ENCODE measurements at regions not wholly inside any gene's neighbourhood (a gene's known extent, or its start where the extent isn't known, plus 50 kb on each side); places are given as distances from the start of the nearest gene placed in this dataset.

DNA sequence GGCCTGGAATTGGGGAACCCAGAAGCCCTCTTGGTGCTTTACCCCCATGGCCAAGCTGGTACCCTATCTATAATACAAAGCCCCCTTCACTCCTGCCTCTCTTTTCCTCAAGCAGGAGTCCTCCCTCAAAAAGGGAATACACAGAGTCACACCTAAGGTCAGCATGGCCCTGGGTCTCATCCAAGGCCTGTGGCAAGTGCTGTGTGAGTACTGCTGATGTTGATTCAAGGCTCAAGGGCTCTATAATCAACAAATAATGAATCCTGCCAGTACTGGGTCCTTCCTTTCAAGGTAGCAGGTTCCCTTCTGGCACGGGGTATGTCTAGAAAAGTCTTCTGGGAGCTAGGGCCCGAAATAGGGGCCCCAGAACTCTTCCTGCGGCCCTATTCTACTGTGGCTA is 187.3 kb downstream of the CYB561 start (continued):
- TF ChIP-seq, protein P1, sequence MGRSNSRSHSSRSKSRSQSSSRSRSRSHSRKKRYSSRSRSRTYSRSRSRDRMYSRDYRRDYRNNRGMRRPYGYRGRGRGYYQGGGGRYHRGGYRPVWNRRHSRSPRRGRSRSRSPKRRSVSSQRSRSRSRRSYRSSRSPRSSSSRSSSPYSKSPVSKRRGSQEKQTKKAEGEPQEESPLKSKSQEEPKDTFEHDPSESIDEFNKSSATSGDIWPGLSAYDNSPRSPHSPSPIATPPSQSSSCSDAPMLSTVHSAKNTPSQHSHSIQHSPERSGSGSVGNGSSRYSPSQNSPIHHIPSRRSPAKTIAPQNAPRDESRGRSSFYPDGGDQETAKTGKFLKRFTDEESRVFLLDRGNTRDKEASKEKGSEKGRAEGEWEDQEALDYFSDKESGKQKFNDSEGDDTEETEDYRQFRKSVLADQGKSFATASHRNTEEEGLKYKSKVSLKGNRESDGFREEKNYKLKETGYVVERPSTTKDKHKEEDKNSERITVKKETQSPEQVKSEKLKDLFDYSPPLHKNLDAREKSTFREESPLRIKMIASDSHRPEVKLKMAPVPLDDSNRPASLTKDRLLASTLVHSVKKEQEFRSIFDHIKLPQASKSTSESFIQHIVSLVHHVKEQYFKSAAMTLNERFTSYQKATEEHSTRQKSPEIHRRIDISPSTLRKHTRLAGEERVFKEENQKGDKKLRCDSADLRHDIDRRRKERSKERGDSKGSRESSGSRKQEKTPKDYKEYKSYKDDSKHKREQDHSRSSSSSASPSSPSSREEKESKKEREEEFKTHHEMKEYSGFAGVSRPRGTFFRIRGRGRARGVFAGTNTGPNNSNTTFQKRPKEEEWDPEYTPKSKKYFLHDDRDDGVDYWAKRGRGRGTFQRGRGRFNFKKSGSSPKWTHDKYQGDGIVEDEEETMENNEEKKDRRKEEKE (IDR thresholded peaks at IDR 0.05; ENCODE audit: borderline replicate concordance in 1 of 2, control insufficient read depth in 1 of 2, low read depth in 2 of 2, low read length in 1 of 2) = no peak
- no peak for TF ChIP-seq ZNF165 (CRISPR knock-in tag; IDR thresholded peaks at IDR 0.05; ENCODE audit: borderline replicate concordance)
- TF ChIP-seq FUS (optimal IDR thresholded peaks at IDR 0.05; ENCODE audit: low read depth, low read length) = no peak
- TF ChIP-seq DACH1 (IDR thresholded peaks at IDR 0.05; ENCODE audit: partially characterized antibody) = no peak
- no peak for TF ChIP-seq ZNF79 (CRISPR knock-in tag; IDR thresholded peaks at IDR 0.05; ENCODE audit: low read depth)
- TF ChIP-seq PURB (CRISPR knock-in tag; IDR thresholded peaks at IDR 0.05; ENCODE audit: low read depth) = no peak
- TF ChIP-seq NFXL1 (CRISPR knock-in tag; IDR thresholded peaks at IDR 0.05) = no peak
- no peak for TF ChIP-seq HINFP (tag; conservative IDR thresholded peaks at IDR 0.05; ENCODE audit: low read depth)
- TF ChIP-seq SETDB1 (IDR thresholded peaks at IDR 0.05; ENCODE audit: low read length) = no peak
